Parathyroid adenoma (tissue), 2 donors: ENCODE measurements at regions not wholly inside any gene's neighbourhood (a gene's known extent, or its start where the extent isn't known, plus 50 kb on each side); places are given as distances from the start of the nearest gene placed in this dataset.

Experiments used
- H2AFZ ChIP-seq: fragments of 300-600 bp; sonication (generic); one replicate; pipeline ENCODE4 v1.7.0; 2017; ENCODE audit warnings: antibody characterized with exemption, mild to moderate bottlenecking
- H3K27ac ChIP-seq: fragments of 300-600 bp; sonication (generic); one replicate; pipeline ENCODE4 v1.7.0; 2017
- H3K27me3 ChIP-seq: fragments of 300-600 bp; sonication (generic); one replicate; pipeline ENCODE4 v1.7.0; 2017; ENCODE audit warnings: low read length; ENCODE audit not compliant: control insufficient read depth, insufficient read depth
- H3K36me3 ChIP-seq: fragments of 300-600 bp; sonication (generic); one replicate; pipeline ENCODE4 v1.7.0; 2017; ENCODE audit warnings: low read length; ENCODE audit not compliant: control insufficient read depth, insufficient read depth
- H3K4me1 ChIP-seq: fragments of 300-600 bp; sonication (generic); one replicate; pipeline ENCODE4 v1.7.0; 2017; ENCODE audit warnings: control low read depth
- H3K4me2 ChIP-seq: fragments of 300-600 bp; sonication (generic); one replicate; pipeline ENCODE4 v1.7.0; 2017; ENCODE audit warnings: low read length
- H3K4me3 ChIP-seq: fragments of 300-600 bp; sonication (generic); one replicate; pipeline ENCODE4 v1.7.0; 2017; ENCODE audit warnings: low read depth, low read length
- H3K79me2 ChIP-seq: fragments of 300-600 bp; sonication (generic); one replicate; pipeline ENCODE4 v1.7.0; 2017; ENCODE audit warnings: control low read depth
- H3K9ac ChIP-seq: fragments of 300-600 bp; sonication (generic); one replicate; pipeline ENCODE4 v1.7.0; 2017; ENCODE audit warnings: mild to moderate bottlenecking
- H3K9me3 ChIP-seq: fragments of 300-600 bp; sonication (generic); one replicate; pipeline ENCODE4 v1.7.0; 2017; ENCODE audit warnings: low read length; ENCODE audit not compliant: control insufficient read depth
- CTCF ChIP-seq: fragments of 300-600 bp; sonication (generic); IDR thresholded peaks from one replicate; pipeline ENCODE4 v1.7.0; 2017; ENCODE audit warnings: antibody characterized with exemption, mild to moderate bottlenecking
- donor health status: primary hyperparathyroidism.

GRCh38 chr6:150702675-150703074 is 103.0 kb downstream of the PLEKHG1 start:
- Histone ChIP-seq H3K9ac (no peak overlapping the region), H3K27ac (no peak overlapping the region), H3K4me3 (no peak overlapping the region), H3K27me3 (no peaks in the 10 kb centered on the region), H3K4me1 (peaks cover 3% of the 10 kb centered on the region), H3K79me2 (peaks cover 82% of the 10 kb centered on the region), H3K4me2 (no peak overlapping the region), H3K9me3 (no peaks in the 10 kb centered on the region), H3K36me3 (no peaks in the 10 kb centered on the region), H2AFZ (no peak overlapping the region)
- TF ChIP-seq CTCF, result no peak

DNA sequence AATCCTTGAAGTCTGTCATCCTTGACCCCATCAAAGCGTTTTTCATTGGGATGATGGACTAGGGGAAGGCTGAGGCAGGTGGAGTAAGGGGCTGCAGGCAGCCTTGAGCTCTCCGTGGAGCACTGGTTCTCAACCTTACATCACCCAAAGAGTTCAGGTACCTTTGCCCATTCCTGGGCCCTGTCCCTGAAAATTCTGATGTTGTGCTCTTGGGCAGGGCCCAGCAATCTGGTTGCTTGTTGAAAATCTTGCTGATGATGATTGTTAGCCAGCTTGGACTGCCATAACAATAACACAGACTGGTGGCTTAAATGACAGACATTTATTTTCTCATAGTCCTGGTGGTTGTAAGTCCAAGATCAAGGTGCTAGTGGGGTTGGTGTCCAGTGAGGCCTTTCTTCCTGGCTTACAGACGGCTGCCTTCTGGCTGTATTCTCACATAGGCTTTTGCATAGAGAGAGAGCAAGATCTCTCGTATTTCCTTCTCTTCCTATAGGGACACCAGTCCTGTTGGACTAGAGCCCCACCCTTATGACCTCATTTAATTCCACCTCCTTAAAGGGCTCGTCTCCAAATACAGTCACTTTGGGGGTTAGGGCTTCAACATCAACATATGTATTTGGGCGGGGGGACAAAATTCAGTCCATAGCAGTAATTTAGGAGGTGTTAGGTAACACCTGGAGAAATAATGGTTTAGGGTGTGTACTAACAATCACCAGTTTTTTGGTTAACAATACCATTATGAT is 104.9 kb downstream of the PLEKHG1 start:
- no peak overlapping the region for H2AFZ ChIP-seq
- no peaks in the 10 kb centered on the region for H3K9me3 ChIP-seq
- H3K27ac ChIP-seq, result no peak overlapping the region
- H3K4me3 ChIP-seq, result no peak overlapping the region
- no peaks in the 10 kb centered on the region for H3K36me3 ChIP-seq
- H3K4me2 ChIP-seq, result no peak overlapping the region
- no peaks in the 10 kb centered on the region for H3K27me3 ChIP-seq
- TF ChIP-seq CTCF, result no peak
- peaks cover 3% of the 10 kb centered on the region for H3K4me1 ChIP-seq
- peaks cover 85% of the 10 kb centered on the region for H3K79me2 ChIP-seq
- H3K9ac ChIP-seq, result no peak overlapping the region

GRCh38 chr6:150705392-150705791 is 105.7 kb downstream of the PLEKHG1 start:
- no peak overlapping the region for H3K4me3 ChIP-seq
- no peak overlapping the region for H3K27ac ChIP-seq
- H3K36me3 ChIP-seq, result no peaks in the 10 kb centered on the region
- no peak overlapping the region for H3K9ac ChIP-seq
- TF ChIP-seq CTCF, result no peak
- no peaks in the 10 kb centered on the region for H3K27me3 ChIP-seq
- peaks cover 3% of the 10 kb centered on the region for H3K4me1 ChIP-seq
- H3K4me2 ChIP-seq, result no peak overlapping the region
- no peak overlapping the region for H2AFZ ChIP-seq
- H3K9me3 ChIP-seq, result no peaks in the 10 kb centered on the region
- H3K79me2 ChIP-seq, result peaks cover 84% of the 10 kb centered on the region

DNA sequence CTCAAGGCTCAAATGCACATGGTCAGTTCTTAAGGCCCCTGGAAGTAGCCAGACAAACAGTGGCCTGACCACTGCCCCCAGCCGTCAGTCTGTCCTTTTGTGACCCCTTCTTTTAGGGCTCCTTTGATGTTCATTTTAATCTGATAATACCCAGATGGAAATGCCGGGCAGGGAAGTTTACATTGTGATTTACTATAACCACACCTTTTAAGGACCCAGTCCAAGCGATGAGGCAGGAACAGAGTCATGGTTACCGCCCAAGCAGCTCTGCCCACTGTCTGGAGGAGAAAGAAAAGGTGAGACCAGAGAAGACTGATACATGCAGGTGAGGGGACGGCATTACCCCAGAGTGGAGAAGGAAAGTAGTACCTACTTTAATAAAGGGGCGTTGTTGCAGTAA is 110.6 kb downstream of the PLEKHG1 start:
- no peak overlapping the region for H3K4me3 ChIP-seq
- no peak overlapping the region for H2AFZ ChIP-seq
- H3K9ac ChIP-seq, result no peak overlapping the region
- no peak overlapping the region for H3K27ac ChIP-seq
- H3K9me3 ChIP-seq, result no peaks in the 10 kb centered on the region
- peaks cover 88% of the 10 kb centered on the region for H3K79me2 ChIP-seq
- no peaks in the 10 kb centered on the region for H3K36me3 ChIP-seq
- TF ChIP-seq CTCF, result no peak
- peaks cover 29% of the 10 kb centered on the region for H3K4me1 ChIP-seq
- H3K4me2 ChIP-seq, result no peak overlapping the region
- no peaks in the 10 kb centered on the region for H3K27me3 ChIP-seq

GRCh38 chr6:150711061-150711460 is 111.4 kb downstream of the PLEKHG1 start:
- Histone ChIP-seq H3K27me3 (no peaks in the 10 kb centered on the region), H2AFZ (no peak overlapping the region), H3K4me2 (no peak overlapping the region), H3K4me3 (no peak overlapping the region), H3K4me1 (peaks cover 27% of the 10 kb centered on the region), H3K79me2 (peaks cover 82% of the 10 kb centered on the region), H3K27ac (no peak overlapping the region), H3K9ac (no peak overlapping the region), H3K9me3 (no peaks in the 10 kb centered on the region), H3K36me3 (no peaks in the 10 kb centered on the region)
- TF ChIP-seq CTCF, result no peak
